ENCODE measurements at regions not wholly inside any gene's neighbourhood (a gene's known extent, or its start where the extent isn't known, plus 50 kb on each side); places are given as distances from the start of the nearest gene placed in this dataset.

DNA sequence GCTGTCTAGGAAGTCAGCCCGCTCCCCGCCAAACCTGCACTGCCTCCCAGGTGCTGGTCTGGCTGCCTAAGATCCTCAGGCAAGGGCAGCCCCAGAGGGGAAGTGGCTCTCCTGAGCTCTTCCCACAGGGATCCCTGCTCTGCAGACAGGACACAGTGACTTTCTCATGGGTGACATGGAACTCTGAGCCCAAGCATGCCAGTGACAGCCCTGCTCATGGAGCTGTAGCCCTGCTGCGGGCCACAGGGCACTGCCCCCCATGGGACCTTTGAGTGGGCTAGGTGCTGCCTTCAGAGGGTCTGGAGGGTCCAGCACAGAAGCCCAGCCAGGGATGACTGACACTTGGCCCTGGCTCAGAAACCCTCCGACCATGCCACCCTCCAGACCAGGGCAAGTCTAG is 109.1 kb downstream of the TUBA3C start:
- no peak overlapping the region for H3K27ac Mint-ChIP-seq
- no peaks in the 10 kb centered on the region for H3K36me3 Mint-ChIP-seq (ENCODE audit: low read depth)
- H3K4me3 Mint-ChIP-seq: no peak overlapping the region
- H3K27me3 Mint-ChIP-seq (ENCODE audit: low read depth): no peaks in the 10 kb centered on the region
- H3K9me3 Mint-ChIP-seq: peaks cover 20% of the 10 kb centered on the region
- no peaks in the 10 kb centered on the region for H3K4me1 Mint-ChIP-seq (ENCODE audit: low read depth)

DNA sequence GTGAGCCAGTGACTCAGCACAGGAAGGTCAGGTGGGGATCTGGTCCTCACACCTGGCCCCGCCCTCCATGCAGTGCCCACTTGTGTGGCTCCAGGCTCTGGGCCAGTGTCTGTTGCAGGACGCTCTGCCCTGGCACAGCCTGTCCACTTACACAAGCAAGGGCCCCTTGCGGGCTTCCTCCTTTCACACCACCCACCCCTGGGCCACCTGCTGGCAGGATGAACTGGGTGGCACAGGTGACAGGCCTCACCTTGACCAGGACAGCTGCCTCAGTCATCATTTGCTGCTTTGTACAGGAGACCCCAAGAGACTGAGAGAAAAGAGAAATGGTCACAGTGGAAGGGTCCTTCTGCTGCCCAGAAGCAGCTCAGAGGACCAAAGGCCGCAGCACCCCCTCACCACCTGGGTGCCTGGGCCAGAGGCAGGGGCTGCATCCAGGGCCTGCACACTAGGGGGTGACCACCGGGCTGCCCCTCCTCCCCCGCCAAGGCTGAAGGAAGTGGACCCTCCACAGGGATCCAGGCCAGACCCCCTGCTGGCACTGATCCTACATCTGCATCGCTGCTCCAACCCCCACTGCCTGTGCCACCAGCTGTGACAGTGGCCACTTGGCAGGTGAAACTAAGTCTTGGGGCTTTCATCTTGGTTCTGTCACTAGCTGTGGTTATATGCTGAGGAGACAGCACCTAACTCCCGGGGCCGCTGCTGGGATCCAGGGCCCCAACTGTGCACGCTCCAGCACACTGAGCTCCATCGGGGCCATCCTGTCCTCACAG is 110.3 kb downstream of the TUBA3C start:
- no peaks in the 10 kb centered on the region for H3K4me1 Mint-ChIP-seq (ENCODE audit: low read depth)
- no peak overlapping the region for H3K27ac Mint-ChIP-seq
- H3K4me3 Mint-ChIP-seq: no peak overlapping the region
- H3K36me3 Mint-ChIP-seq (ENCODE audit: low read depth): no peaks in the 10 kb centered on the region
- peaks cover 17% of the 10 kb centered on the region for H3K9me3 Mint-ChIP-seq
- H3K27me3 Mint-ChIP-seq (ENCODE audit: low read depth): no peaks in the 10 kb centered on the region

GRCh38 chr13:19070398-19070735 is 111.3 kb downstream of the TUBA3C start:
- Mint-ChIP-seq H3K4me3 (no peak overlapping the region), H3K36me3 (ENCODE audit: low read depth) (no peaks in the 10 kb centered on the region), H3K27ac (no peak overlapping the region), H3K4me1 (ENCODE audit: low read depth) (no peaks in the 10 kb centered on the region), H3K27me3 (ENCODE audit: low read depth) (no peaks in the 10 kb centered on the region), H3K9me3 (peaks cover 19% of the 10 kb centered on the region)

DNA sequence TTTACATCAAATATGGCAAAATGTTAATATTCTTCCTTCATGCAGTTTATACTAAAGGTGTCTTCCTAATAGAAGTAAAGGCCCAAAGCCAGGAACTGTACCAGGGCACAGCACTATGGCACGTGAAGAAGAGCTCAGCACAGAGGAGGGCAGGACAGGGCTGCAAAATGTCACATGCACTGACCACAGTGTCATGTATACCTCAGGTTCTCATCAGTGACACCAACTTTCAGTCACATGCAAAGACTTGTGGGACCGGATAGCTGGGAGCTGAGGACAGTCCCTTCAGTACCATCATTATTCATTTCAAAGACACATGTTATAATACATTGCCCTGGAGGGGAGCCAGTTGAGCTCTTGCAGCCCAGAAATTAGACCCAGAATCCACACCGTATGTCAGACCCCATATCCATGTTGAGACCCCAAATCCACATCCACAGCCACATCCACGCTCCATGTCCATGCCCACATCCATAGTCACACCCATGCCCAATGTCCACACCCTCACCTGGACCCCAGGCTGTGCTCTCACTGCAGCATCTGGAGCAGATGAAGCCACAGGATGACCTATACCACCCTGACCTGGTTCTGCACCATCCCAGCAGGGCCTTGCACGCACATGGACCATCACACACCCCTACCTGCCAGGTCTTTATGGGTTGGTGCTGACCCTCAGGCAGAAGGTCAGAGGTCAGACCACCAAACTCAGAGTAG is 111.8 kb downstream of the TUBA3C start:
- H3K9me3 Mint-ChIP-seq: peaks cover 18% of the 10 kb centered on the region
- H3K36me3 Mint-ChIP-seq (ENCODE audit: low read depth): no peaks in the 10 kb centered on the region
- H3K27me3 Mint-ChIP-seq (ENCODE audit: low read depth): no peaks in the 10 kb centered on the region
- H3K27ac Mint-ChIP-seq: no peak overlapping the region
- H3K4me1 Mint-ChIP-seq (ENCODE audit: low read depth): no peaks in the 10 kb centered on the region
- H3K4me3 Mint-ChIP-seq: no peak overlapping the region

DNA sequence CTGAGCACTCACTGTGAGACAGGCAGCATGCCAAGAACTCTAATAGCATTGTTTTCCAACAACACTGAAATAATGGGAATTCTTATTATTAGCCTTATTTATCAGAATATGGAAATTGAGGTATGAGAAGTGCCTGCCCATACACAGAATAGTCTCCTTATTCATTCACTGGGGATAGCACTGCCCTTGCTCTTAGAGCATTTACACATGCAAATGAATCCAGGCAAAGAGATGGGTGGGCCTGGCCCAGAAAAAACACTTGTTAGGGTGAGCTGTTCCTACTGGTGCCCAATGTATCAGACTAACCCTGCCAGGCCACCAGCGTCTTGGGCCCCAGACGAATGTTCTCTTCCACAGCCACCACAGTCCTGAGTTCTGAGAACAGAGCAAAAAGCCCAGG is 112.9 kb downstream of the TUBA3C start:
- H3K4me1 Mint-ChIP-seq (ENCODE audit: low read depth): no peaks in the 10 kb centered on the region

DNA sequence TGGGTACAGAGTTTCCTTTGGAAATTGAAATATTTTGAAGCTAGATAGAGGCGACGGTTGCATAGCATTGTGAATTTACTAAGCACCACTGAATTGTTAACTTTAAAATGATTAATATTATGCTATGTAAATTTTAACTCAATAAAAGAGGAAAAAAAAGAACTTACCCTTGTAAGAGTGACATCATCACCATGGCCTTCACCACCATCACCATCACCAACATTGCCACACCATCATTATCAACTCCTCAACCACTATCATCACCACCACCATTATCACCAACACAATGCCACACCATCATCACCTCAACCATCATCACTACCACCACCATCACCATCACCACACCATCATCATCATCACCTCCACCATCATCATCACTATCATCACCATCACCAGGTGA is 113.9 kb downstream of the TUBA3C start:
- Mint-ChIP-seq H3K36me3 (ENCODE audit: low read depth) (peaks cover 2% of the 10 kb centered on the region), H3K4me1 (ENCODE audit: low read depth) (no peaks in the 10 kb centered on the region), H3K9me3 (peaks cover 21% of the 10 kb centered on the region), H3K27me3 (ENCODE audit: low read depth) (no peaks in the 10 kb centered on the region), H3K4me3 (no peak overlapping the region), H3K27ac (no peak overlapping the region)

More for the DNA sequence above, 112.9 kb downstream of the TUBA3C start:
- no peaks in the 10 kb centered on the region for H3K27me3 Mint-ChIP-seq (ENCODE audit: low read depth)
- peaks cover 21% of the 10 kb centered on the region for H3K9me3 Mint-ChIP-seq
- H3K27ac Mint-ChIP-seq: no peak overlapping the region
- H3K4me3 Mint-ChIP-seq: no peak overlapping the region
- peaks cover 2% of the 10 kb centered on the region for H3K36me3 Mint-ChIP-seq (ENCODE audit: low read depth)

GRCh38 chr13:19062801-19063200 is 118.8 kb downstream of the TUBA3C start:
- H3K4me3 Mint-ChIP-seq: no peak overlapping the region
- H3K27ac Mint-ChIP-seq: no peak overlapping the region
- H3K36me3 Mint-ChIP-seq (ENCODE audit: low read depth): peaks cover 2% of the 10 kb centered on the region
- H3K27me3 Mint-ChIP-seq (ENCODE audit: low read depth): no peaks in the 10 kb centered on the region
- no peaks in the 10 kb centered on the region for H3K4me1 Mint-ChIP-seq (ENCODE audit: low read depth)
- peaks cover 20% of the 10 kb centered on the region for H3K9me3 Mint-ChIP-seq

GRCh38 chr13:19062019-19062646 is 119.5 kb downstream of the TUBA3C start:
- H3K9me3 Mint-ChIP-seq: peaks cover 20% of the 10 kb centered on the region
- H3K4me1 Mint-ChIP-seq (ENCODE audit: low read depth): no peaks in the 10 kb centered on the region
- H3K27ac Mint-ChIP-seq: no peak overlapping the region
- H3K36me3 Mint-ChIP-seq (ENCODE audit: low read depth): peaks cover 2% of the 10 kb centered on the region
- no peaks in the 10 kb centered on the region for H3K27me3 Mint-ChIP-seq (ENCODE audit: low read depth)
- H3K4me3 Mint-ChIP-seq: no peak overlapping the region

DNA sequence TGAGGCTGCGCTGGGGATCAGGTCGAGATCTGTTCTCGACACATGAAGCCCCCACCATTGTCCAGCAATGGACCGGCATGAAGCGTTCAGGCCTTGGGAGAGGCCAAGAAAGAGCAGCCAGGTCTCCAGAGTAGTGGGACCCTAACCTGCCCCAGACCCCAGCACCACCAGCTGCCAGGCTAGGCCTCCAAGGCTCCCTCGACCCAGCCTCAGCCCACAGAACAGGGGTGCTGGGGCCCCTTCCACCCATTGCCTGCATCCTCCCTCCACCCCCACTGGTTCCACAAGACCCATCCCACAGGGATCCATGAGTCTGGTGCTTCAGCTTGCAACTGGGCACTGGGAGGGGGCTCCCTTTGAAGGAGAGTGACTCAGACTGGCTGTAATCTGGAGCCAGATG is 120.3 kb downstream of the TUBA3C start:
- Mint-ChIP-seq H3K27me3 (ENCODE audit: low read depth) (no peaks in the 10 kb centered on the region), H3K36me3 (ENCODE audit: low read depth) (peaks cover 2% of the 10 kb centered on the region), H3K4me1 (ENCODE audit: low read depth) (no peaks in the 10 kb centered on the region), H3K9me3 (peaks cover 18% of the 10 kb centered on the region), H3K4me3 (no peak overlapping the region), H3K27ac (no peak overlapping the region)

DNA sequence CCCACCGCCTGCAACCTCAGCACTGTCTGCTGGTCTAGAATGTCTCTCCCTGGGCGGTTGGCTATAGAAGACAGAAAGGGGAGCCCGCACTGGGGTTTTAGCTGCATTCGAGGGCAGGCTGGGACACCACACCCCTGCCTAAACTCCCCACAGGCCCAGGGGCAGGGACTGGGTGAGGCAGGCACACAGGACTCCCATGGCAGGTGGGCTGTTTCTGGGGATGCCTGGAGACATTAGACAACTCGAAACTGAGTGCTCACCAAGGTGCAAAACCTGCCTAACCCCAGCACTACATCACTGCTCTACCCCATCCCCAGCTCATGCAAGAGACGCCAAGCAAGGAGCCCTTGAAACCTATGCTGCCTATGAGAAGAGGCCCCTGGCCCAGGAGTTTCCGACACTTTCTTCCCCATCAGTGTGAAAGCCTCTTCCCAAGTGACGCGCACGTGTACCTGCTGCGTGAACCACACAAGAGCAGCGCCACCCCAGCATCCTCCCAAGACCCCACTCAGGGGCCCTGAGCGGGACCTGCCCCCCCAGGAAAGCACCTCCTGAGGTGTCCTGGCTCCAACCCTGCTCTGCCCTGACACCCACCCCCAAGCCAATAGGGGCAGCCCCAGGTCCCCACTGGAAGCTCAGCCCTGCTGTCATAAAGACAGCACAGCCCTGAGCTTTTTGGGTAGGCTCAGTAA is 121.2 kb downstream of the TUBA3C start:
- H3K27me3 Mint-ChIP-seq (ENCODE audit: low read depth): no peaks in the 10 kb centered on the region
- H3K4me1 Mint-ChIP-seq (ENCODE audit: low read depth): no peaks in the 10 kb centered on the region
- H3K9me3 Mint-ChIP-seq: peaks cover 14% of the 10 kb centered on the region
- no peak overlapping the region for H3K4me3 Mint-ChIP-seq
- H3K36me3 Mint-ChIP-seq (ENCODE audit: low read depth): peaks cover 2% of the 10 kb centered on the region
- no peak overlapping the region for H3K27ac Mint-ChIP-seq

- Mint-ChIP-seq H3K9me3 (peaks cover 9% of the 10 kb centered on the region), H3K4me3 (no peak overlapping the region), H3K27me3 (ENCODE audit: low read depth) (no peaks in the 10 kb centered on the region), H3K36me3 (ENCODE audit: low read depth) (no peaks in the 10 kb centered on the region), H3K4me1 (ENCODE audit: low read depth) (no peaks in the 10 kb centered on the region), H3K27ac (no peak overlapping the region)
Observed at GRCh38 chr13:19059016-19059780, 122.4 kb downstream of the TUBA3C start.

DNA sequence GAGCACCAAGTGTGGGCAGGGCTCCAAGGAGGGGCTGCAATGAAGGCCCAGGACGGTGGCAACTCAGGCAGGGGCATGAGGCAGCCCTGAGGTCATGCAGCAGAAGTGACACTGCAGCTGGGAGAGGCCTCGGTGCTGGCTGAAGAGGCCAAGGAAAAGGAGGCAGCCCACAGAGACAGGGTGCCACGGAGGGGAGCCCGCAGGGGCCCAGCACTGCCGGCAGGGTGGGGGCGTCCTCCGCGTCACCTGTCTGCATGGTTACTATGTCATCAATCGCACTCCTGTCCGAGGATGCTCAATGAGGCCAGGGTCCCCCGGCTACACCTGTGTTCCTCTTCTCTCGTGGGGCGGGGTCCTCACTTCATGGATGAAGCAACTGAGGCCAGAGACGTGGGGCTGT is 123.1 kb downstream of the TUBA3C start:
- no peak overlapping the region for H3K27ac Mint-ChIP-seq
- no peaks in the 10 kb centered on the region for H3K4me1 Mint-ChIP-seq (ENCODE audit: low read depth)
- H3K9me3 Mint-ChIP-seq: peaks cover 5% of the 10 kb centered on the region
- no peak overlapping the region for H3K4me3 Mint-ChIP-seq
- no peaks in the 10 kb centered on the region for H3K27me3 Mint-ChIP-seq (ENCODE audit: low read depth)
- no peaks in the 10 kb centered on the region for H3K36me3 Mint-ChIP-seq (ENCODE audit: low read depth)

DNA sequence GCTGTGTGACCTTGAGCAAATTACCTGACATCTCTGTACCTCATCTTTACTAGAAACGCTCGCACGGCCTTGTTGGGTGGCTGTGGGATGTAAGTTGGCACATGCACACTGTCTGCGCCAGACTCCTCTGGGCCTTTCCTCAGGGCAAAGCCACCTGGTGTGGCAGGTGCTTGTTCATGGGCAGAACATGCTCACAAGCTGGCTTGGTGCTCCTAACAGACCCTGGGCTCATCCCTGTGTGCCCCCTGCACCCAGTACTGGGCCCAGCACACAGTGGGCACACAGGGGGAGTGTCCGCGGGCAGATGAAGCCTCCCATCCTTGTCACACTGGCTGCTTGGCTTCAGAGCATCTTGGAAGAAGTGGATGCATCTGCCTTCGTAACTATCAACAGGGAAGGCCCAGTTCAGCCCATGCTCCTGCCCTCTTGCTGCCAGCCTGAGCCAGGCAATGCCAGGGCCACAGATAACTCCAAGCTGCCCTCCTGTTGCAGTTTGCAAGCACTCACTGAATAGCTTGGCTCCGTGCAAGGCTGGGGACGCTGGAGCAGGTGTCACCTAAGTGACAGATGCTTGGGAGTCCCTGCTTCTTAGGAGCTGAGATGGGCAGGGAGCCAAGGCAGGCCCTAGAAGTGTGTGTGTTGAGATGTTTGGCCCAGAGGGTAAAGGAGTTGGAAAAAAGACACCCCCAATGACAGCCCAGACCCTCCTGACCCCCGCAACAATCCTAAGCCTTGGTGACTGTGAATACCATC is 123.9 kb downstream of the TUBA3C start:
- Mint-ChIP-seq H3K9me3 (peaks cover 5% of the 10 kb centered on the region), H3K27ac (no peak overlapping the region), H3K4me1 (ENCODE audit: low read depth) (no peaks in the 10 kb centered on the region), H3K36me3 (ENCODE audit: low read depth) (no peaks in the 10 kb centered on the region), H3K27me3 (ENCODE audit: low read depth) (no peaks in the 10 kb centered on the region), H3K4me3 (no peak overlapping the region)

All from T-helper 1 cell treated with Interleukin-12 subunit alpha and Interleukin-12 subunit beta and Interleukin-4 antibody, amounts not matched to agents 30 μg/mL and 1 μg/mL, for 36 hours (primary cell).